Right atrium auricular region (tissue), 2 donors: ENCODE measurements at regions not wholly inside any gene's neighbourhood (a gene's known extent, or its start where the extent isn't known, plus 50 kb on each side); places are given as distances from the start of the nearest gene placed in this dataset.

Experiments used
- DNase-seq: peaks from one replicate; pipeline ENCODE4 v3.0.0-alpha.2; 2019; ENCODE audit warnings: low spot score
- H3K27ac ChIP-seq, 2 donors: fragments of 200-600 bp; sonication (generic); 1 replicate in 1 of 2; 2 replicates in 1 of 2; pipeline ENCODE4 v1.5.1; 2016 to 2019
- H3K27me3 ChIP-seq, 2 donors: fragments of 200-600 bp; sonication (generic); one replicate each; pipeline versions ENCODE4 v1.5.1 to v1.6.0; 2017 to 2019
- H3K36me3 ChIP-seq: fragments of 200-600 bp; sonication (generic); one replicate; pipeline ENCODE4 v1.5.1; 2016
- H3K4me1 ChIP-seq, 2 donors: fragments of 200-600 bp; sonication (generic); one replicate each; pipeline versions ENCODE4 v1.5.1 to v1.6.0; 2017 to 2019
- H3K4me3 ChIP-seq, 2 donors: fragments of 200-600 bp; sonication (generic); 1 replicate in 1 of 2; 2 replicates in 1 of 2; pipeline ENCODE4 v1.5.1; 2017 to 2019; ENCODE audit warnings: mild to moderate bottlenecking in 1 of 2, moderate library complexity in 1 of 2
- H3K9me3 ChIP-seq, 2 donors: fragments of 200-600 bp; sonication (generic); one replicate each; pipeline ENCODE4 v1.5.1; 2019
- CTCF ChIP-seq, 2 donors: fragments of 200-600 bp; sonication (generic); IDR thresholded peaks; one replicate each; pipeline ENCODE4 v1.5.1; 2019; ENCODE audit warnings: antibody characterized with exemption in 2 of 2

GRCh38 chr1:5812295-5812694 is 179.9 kb downstream of the NPHP4 start:
- no peak for TF ChIP-seq CTCF (IDR thresholded peaks at IDR 0.05)
- Histone ChIP-seq H3K4me3 (no peak overlapping the region), H3K27me3 (no peaks in the 10 kb centered on the region), H3K36me3 (no peaks in the 10 kb centered on the region), H3K27ac (no peak overlapping the region), H3K4me1 (no peaks in the 10 kb centered on the region), H3K9me3 (no peaks in the 10 kb centered on the region)
- DNase-seq = no peak

GRCh38 chr1:5811419-5811818 is 180.8 kb downstream of the NPHP4 start:
- Histone ChIP-seq H3K27ac (no peak overlapping the region), H3K27me3 (no peaks in the 10 kb centered on the region), H3K9me3 (no peaks in the 10 kb centered on the region), H3K4me3 (no peak overlapping the region), H3K4me1 (no peaks in the 10 kb centered on the region), H3K36me3 (no peaks in the 10 kb centered on the region)
- no peak for TF ChIP-seq CTCF (IDR thresholded peaks at IDR 0.05)
- DNase-seq = no peak

- H3K9me3 ChIP-seq = no peaks in the 10 kb centered on the region
- no peaks in the 10 kb centered on the region for H3K27me3 ChIP-seq
- no peak for TF ChIP-seq CTCF (IDR thresholded peaks at IDR 0.05)
- no peak for DNase-seq
- H3K27ac ChIP-seq = no peak overlapping the region
- H3K4me3 ChIP-seq = no peak overlapping the region
- H3K4me1 ChIP-seq = no peaks in the 10 kb centered on the region
- H3K36me3 ChIP-seq = no peaks in the 10 kb centered on the region
These were observed 181.5 kb downstream of the NPHP4 start for GRCh38 chr1:5810553-5811270.

GRCh38 chr1:5810131-5810530 is 182.1 kb downstream of the NPHP4 start:
- no peak for TF ChIP-seq CTCF (IDR thresholded peaks at IDR 0.05)

GRCh38 chr1:5809207-5809788 is 182.9 kb downstream of the NPHP4 start:
- DNase-seq = no peak
- no peaks in the 10 kb centered on the region for H3K9me3 ChIP-seq

More at GRCh38 chr1:5810131-5810530, 182.1 kb downstream of the NPHP4 start:
- no peak overlapping the region for H3K4me3 ChIP-seq
- no peak for DNase-seq
- H3K9me3 ChIP-seq = no peaks in the 10 kb centered on the region
- H3K27ac ChIP-seq = no peak overlapping the region
- no peaks in the 10 kb centered on the region for H3K36me3 ChIP-seq
- no peaks in the 10 kb centered on the region for H3K27me3 ChIP-seq
- H3K4me1 ChIP-seq = no peaks in the 10 kb centered on the region

More at GRCh38 chr1:5809207-5809788, 182.9 kb downstream of the NPHP4 start:
- Histone ChIP-seq H3K36me3 (no peaks in the 10 kb centered on the region), H3K4me3 (no peak overlapping the region), H3K27ac (no peak overlapping the region), H3K27me3 (no peaks in the 10 kb centered on the region), H3K4me1 (no peaks in the 10 kb centered on the region)
- no peak for TF ChIP-seq CTCF (IDR thresholded peaks at IDR 0.05)
